ENCODE measurements at regions not wholly inside any gene's neighbourhood (a gene's known extent, or its start where the extent isn't known, plus 50 kb on each side); places are given as distances from the start of the nearest gene placed in this dataset.
A peak's percentile ranks its signal among the peaks of the same experiment; 100 is the strongest.
"Not testable (repeated sequence)": the region's sequence is repeated elsewhere in the genome, so short reads cannot be mapped to it uniquely, and the experiment has no call there.

- H3K4me3 ChIP-seq (ENCODE audit: low read depth, low read length), result no peak overlapping the region
- DNase-seq (ENCODE audit: low read depth), result peak; percentile 5
Observed at GRCh38 chr2:142769761-142770160, 107.7 kb upstream of the KYNU start.

- no peak for DNase-seq (ENCODE audit: low read depth)
- H3K4me3 ChIP-seq (ENCODE audit: low read depth, low read length), result no peak overlapping the region
Observed at GRCh38 chr2:142767847-142768246, 109.6 kb upstream of the KYNU start.

DNA sequence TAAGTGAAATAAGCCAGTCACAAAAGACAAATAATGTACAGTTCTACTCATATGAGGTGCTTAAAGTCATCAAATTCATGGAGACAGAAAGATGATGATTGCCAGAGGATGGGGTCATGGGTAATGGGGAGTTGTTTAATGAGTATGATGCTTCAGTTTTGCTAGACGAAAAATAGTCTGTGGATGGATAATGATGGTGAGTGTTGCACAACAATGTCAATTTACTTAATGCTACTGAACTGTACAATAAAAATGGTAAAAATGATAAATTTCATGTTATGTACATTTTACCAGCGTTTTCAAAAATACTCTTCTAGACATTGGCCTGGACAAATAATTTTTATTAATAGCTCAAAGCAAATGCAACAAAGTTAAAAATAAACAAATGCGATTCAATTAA is 118.5 kb upstream of the KYNU start:
- no peak for DNase-seq (ENCODE audit: low read depth)

GRCh38 chr2:142757111-142757510 is 120.4 kb upstream of the KYNU start:
- H3K4me3 ChIP-seq (ENCODE audit: low read depth, low read length), result no peak overlapping the region
- DNase-seq (ENCODE audit: low read depth), result no peak

More for the DNA sequence above, 118.5 kb upstream of the KYNU start:
- H3K4me3 ChIP-seq (ENCODE audit: low read depth, low read length), result no peak overlapping the region

DNA sequence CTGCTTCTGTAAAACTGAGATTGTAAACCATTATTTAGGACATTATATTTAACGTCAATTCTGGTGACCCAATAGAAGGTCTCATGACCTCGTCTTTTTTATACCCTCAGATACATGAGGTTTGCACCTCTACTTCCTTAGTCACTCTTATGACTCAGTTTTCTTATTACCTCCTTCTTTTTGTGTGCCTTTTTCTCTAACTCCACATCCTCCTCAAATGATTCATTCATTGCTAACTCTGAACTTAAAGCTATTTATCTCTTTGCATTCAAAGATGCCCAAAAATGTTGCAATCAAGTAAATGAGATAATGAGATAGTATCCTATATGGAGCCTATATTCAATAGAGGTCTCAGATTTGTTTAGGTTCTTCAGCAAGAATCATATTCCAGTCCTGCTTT is 121.0 kb upstream of the KYNU start:
- H3K4me3 ChIP-seq (ENCODE audit: low read depth, low read length), result no peak overlapping the region
- peak; percentile 31 for DNase-seq (ENCODE audit: low read depth)

GRCh38 chr2:142755191-142755590 is 122.3 kb upstream of the KYNU start:
- no peak for DNase-seq (ENCODE audit: low read depth)
- no peak overlapping the region for H3K4me3 ChIP-seq (ENCODE audit: low read depth, low read length)

GRCh38 chr2:142754182-142754581 is 123.3 kb upstream of the KYNU start:
- no peak for DNase-seq (ENCODE audit: low read depth)
- no peak overlapping the region for H3K4me3 ChIP-seq (ENCODE audit: low read depth, low read length)

DNA sequence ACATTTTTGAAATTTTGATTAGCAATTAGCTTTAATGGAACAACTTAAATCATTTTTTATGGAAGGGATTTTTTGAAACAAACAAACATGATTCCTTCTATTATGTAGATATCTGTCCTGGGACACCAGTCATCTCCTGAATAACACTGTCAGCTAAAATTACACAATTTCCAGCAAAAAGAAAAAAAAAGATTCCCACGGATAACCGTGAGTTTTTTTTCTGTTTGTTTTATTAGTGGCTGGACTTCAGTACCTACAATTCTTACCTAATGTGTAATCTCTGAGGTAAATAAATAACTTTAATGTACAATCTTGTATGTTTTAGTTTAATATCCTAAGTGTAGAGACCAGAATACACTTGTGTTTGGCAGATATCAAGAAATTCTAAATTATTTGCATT is 126.6 kb upstream of the KYNU start:
- DNase-seq (ENCODE audit: low read depth), result no peak
- no peak overlapping the region for H3K4me3 ChIP-seq (ENCODE audit: low read depth, low read length)

GRCh38 chr2:142748559-142749099 is 128.8 kb upstream of the KYNU start:
- no peak for DNase-seq (ENCODE audit: low read depth)
- no peak overlapping the region for H3K4me3 ChIP-seq (ENCODE audit: low read depth, low read length)

- H3K4me3 ChIP-seq (ENCODE audit: low read depth, low read length), result no peak overlapping the region
- no peak for DNase-seq (ENCODE audit: low read depth)
Observed at GRCh38 chr2:142745691-142746090, 131.8 kb upstream of the KYNU start.

GRCh38 chr2:142742371-142743214 is 134.9 kb upstream of the KYNU start:
- no peak overlapping the region for H3K4me3 ChIP-seq (ENCODE audit: low read depth, low read length)
- DNase-seq (ENCODE audit: low read depth), result peak; percentile 64

DNA sequence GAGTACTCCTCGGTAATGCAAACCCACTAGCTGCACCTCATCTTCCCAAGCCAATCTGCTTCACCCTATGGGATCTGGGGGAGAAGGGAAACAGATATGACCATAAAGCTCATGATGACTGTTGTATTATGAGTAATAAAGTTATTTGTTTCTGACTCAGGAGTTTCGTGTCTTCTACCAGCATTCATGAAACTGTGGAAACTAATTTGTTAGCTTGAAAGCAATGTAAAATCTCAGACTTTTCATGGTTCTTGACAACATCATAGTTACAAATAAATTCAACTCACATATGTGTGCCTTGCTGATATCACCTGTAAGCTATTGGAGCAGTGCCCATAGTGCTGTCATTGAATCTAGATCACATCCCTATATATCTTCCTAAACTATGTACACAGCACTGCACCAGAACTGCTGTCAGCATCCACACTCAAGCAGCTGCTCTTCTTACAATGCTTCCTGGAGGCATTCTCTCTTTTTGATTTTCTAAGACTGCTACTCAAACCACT is 135.6 kb upstream of the KYNU start:
- no peak for DNase-seq (ENCODE audit: low read depth)
- no peak overlapping the region for H3K4me3 ChIP-seq (ENCODE audit: low read depth, low read length)

DNA sequence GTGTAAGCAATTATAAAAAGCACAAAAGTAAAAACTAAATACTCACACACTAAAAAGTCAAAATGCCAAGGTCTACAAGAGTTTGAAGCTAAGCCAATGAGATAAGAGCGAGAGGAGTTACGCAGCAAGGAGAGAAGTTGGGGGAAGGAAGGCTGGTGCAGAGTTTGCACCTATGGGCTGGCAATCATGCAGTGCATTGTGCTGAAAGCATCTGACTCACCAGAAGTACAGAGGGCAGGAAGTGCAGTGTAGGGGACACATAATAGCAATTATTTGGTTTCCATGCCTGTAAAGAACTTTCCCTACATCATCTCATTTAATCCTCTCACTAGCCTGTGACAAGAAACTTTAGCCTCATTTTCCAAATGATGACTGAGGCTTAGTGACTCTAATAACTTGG is 142.7 kb upstream of the KYNU start:
- no peak overlapping the region for H3K4me3 ChIP-seq (ENCODE audit: low read depth, low read length)
- DNase-seq (ENCODE audit: low read depth), result no peak

DNA sequence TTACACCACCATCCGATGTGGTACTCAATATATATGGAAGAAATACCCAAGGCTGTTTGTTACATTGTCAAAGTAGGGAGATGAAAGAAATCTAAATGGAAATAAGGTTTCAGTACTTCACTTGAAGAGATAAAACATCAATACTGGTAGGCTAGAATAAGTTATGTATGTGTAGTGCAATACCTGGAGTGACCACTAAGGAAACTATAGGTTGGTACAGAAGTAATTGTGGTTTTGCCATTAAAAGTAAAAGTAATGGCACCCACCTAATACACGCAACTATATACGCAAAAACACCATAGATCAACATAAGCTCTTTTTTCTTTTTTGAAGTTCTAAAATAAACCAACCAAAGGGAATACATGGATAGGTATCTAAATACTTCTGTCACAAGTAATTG is 143.2 kb upstream of the KYNU start:
- no peak for DNase-seq (ENCODE audit: low read depth)
- no peak overlapping the region for H3K4me3 ChIP-seq (ENCODE audit: low read depth, low read length)

- not testable (repeated sequence) for H3K4me3 ChIP-seq (ENCODE audit: low read depth, low read length); DNase-seq (ENCODE audit: low read depth)
Observed at GRCh38 chr2:142729814-142730213, 147.7 kb upstream of the KYNU start.

GRCh38 chr2:142727821-142728478 is 149.5 kb upstream of the KYNU start:
- DNase-seq (ENCODE audit: low read depth), result not testable (repeated sequence)

DNA sequence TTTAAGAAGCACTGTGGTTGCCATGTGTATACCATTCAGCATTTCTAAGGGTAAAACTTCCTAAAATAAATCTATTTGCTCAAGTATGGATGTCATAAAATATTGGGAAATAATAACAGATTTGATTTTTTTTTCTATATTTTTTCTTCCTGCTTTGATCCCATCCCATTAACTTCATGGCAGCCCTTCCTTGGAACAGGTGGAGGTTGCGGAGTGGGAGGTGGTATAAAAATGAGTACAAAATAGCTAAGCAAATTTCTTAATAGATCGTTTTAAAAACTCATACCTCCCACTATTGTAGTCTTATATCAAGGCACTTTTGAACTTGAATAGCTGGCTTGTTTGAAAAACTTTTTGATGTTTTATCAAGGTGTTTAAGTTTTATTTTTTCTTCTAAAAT is 152.1 kb upstream of the KYNU start:
- H3K4me3 ChIP-seq (ENCODE audit: low read depth, low read length), result no peak overlapping the region
- no peak for DNase-seq (ENCODE audit: low read depth)

More at GRCh38 chr2:142727821-142728478, 149.5 kb upstream of the KYNU start:
- H3K4me3 ChIP-seq (ENCODE audit: low read depth, low read length), result not testable (repeated sequence)

GRCh38 chr2:142724713-142725349 is 152.6 kb upstream of the KYNU start:
- DNase-seq (ENCODE audit: low read depth), result no peak
- H3K4me3 ChIP-seq (ENCODE audit: low read depth, low read length), result no peak overlapping the region

DNA sequence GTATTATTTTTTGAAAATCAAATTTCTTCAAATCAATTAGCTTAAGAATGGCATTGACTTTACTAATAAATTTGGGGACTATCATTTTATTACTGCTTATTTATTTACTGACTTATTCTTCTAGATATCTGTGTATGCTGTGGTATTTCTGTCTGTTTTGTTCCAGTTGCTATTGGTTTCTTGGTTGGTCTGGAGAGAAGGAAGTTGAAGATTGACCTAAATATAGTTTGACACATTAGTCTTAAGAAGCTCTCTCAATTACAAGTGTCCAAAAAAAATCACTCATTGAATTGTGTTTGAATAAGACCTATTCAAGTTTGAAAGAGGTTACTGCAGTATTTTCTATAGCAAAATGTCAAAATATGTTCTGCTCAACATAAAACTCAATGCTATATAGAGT is 153.3 kb upstream of the KYNU start:
- no peak overlapping the region for H3K4me3 ChIP-seq (ENCODE audit: low read depth, low read length)
- no peak for DNase-seq (ENCODE audit: low read depth)

GRCh38 chr2:142723236-142723635 is 154.2 kb upstream of the KYNU start:
- no peak overlapping the region for H3K4me3 ChIP-seq (ENCODE audit: low read depth, low read length)
- no peak for DNase-seq (ENCODE audit: low read depth)
